ENCODE measurements at regions not wholly inside any gene's neighbourhood (a gene's known extent, or its start where the extent isn't known, plus 50 kb on each side); places are given as distances from the start of the nearest gene placed in this dataset.

DNA sequence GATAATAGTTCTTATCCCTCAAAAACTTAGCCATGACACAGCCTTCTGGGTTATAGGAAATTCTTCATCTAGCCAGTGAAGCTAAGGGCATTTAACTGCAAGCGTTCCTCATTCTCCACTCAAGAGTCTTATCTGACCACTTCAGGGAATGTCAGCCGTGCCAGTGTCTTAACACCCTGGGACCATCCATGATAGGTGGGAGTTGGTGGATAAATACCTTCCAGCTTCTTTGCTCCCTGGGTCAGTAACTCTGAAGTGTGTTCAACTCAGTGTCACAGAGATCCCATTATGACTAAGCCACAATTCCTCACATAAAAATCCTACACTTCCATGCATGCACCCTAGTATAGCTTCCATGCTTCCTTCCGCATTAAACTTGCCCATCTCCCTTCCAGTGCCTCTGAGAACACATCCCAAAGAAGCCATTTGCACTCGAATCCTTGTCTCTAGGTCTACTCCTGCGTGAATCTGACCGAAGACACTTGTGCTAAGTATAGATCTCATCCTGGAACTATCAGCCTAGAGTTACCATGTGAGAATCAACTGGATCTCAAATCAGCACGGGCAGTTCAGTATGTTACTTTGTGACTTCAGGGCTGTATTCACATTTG lies 264.3 kb upstream of the MAF start:
- Histone ChIP-seq H3K4me1 (ENCODE audit: control insufficient read depth, insufficient read depth, low read length) (no peaks in the 10 kb centered on the region), H3K27ac (ENCODE audit: low read length) (no peak overlapping the region), H3K27me3 (ENCODE audit: control insufficient read depth, insufficient read depth, low read length) (no peaks in the 10 kb centered on the region), H3K9me3 (ENCODE audit: control insufficient read depth, insufficient read depth, low read length) (no peaks in the 10 kb centered on the region), H3K4me3 (ENCODE audit: low read length) (no peak overlapping the region), H3K36me3 (ENCODE audit: control insufficient read depth, insufficient read depth, low read length) (no peaks in the 10 kb centered on the region)
- WGBS (ENCODE audit: insufficient coverage): 80% methylated on average over 7 of the region's 7 CpGs
- Mint-ChIP-seq H3K27ac (no peak overlapping the region), H3K4me1 (peaks cover 5 to 6% of the 10 kb centered on the region in 2 donors), H3K27me3 (ENCODE audit: low read depth in 2 of 2) (peaks cover 17% of the 10 kb centered on the region in 2 donors), H3K4me3 (no peak overlapping the region), H3K9me3 (no peaks in the 10 kb centered on the region), H3K36me3 (no peaks in the 10 kb centered on the region)
- TF ChIP-seq, protein P1, sequence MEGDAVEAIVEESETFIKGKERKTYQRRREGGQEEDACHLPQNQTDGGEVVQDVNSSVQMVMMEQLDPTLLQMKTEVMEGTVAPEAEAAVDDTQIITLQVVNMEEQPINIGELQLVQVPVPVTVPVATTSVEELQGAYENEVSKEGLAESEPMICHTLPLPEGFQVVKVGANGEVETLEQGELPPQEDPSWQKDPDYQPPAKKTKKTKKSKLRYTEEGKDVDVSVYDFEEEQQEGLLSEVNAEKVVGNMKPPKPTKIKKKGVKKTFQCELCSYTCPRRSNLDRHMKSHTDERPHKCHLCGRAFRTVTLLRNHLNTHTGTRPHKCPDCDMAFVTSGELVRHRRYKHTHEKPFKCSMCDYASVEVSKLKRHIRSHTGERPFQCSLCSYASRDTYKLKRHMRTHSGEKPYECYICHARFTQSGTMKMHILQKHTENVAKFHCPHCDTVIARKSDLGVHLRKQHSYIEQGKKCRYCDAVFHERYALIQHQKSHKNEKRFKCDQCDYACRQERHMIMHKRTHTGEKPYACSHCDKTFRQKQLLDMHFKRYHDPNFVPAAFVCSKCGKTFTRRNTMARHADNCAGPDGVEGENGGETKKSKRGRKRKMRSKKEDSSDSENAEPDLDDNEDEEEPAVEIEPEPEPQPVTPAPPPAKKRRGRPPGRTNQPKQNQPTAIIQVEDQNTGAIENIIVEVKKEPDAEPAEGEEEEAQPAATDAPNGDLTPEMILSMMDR (IDR thresholded peaks at IDR 0.05): no peak
- intact Hi-C loops (cut with micrococcal nuclease): no loop called here
- ATAC-seq (no peak), DNase-seq (no peak)

DNA sequence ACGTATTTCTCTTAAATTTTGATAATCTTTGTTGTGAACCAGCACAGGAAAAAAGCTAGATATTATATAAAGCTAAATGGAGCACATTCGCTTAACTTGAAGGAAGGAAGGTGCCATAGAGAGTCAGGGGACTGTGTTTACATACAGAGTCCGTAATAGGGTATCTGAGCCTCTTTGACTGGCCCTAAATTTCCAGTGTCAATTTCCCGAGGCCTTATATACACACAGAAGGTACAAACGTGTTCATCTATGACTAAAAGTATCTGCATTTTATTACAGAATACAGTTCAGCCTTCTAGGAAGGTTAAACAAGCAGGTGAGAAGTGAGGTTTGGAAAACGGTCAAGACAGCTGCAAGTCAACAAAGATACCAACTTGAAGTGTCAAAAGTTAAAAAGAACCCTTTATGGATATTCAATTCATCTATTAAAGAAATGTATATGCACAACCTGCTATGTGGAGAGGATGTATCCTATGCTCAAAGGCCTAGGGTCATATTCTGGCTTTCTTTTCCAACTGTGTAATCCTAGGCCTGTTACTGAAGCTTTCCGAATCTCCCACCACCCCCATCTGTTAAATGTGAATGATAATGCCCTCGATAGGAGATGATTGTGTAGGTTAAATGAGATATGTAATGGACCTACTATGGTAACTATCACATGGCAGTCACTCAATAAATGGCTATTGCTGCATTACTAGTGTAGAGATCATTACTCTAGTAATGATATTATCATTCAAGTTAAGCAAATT lies 263.7 kb upstream of the MAF start:
- no peak overlapping the region for H3K4me3 Mint-ChIP-seq
- 16% methylated on average over 5 of the region's 8 CpGs for WGBS (ENCODE audit: insufficient coverage)

DNA sequence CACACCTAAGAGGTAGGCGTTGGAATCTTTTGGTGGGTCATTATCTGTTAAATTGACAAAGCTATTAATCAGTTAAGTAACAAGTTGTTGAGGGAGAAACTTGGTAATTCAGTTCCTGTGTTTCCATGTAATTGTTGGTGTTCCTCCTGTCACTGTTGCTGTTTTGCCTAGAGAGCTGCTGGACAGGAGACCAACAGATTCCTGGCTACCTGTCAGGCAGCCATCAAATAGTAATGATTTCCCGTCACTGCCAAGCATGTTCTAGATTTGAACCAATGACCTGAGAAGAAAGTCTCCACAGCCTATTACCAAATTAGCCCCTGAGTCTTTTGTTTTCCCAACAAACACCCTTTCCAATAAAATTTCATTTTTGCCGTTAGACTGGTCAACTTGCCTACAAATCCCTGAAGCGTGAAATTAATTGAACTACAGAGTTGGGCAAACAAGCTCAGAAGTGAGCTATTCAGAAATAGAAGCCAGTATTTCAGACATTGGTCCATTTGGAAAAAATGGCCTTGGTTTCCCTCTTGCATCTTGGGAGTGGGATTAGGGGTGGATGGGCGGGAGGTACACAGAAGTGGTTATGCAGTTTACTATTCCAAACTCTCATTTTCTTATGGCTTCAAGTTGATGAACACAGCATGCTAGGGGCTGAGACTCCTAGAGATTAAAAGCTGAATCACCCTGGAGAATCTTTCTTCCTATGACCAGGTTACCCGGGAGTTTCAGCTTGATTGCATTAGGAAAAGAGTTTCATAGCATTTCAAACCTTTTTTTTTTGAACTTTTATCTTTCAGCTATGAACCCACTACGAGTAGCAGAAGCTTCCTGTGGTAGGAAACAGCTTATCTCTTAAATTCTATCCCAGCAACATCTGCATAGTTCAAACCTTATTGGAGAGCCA lies 262.8 kb upstream of the MAF start:
- intact Hi-C loops (cut with micrococcal nuclease): no loop called here
- Mint-ChIP-seq H3K4me1 (peaks cover 5 to 6% of the 10 kb centered on the region in 2 donors), H3K27me3 (ENCODE audit: low read depth in 2 of 2) (peaks cover 17 to 18% of the 10 kb centered on the region in 2 donors), H3K9me3 (no peaks in the 10 kb centered on the region), H3K27ac (no peak overlapping the region), H3K36me3 (no peaks in the 10 kb centered on the region), H3K4me3 (no peak overlapping the region)
- TF ChIP-seq, protein P1 (IDR thresholded peaks at IDR 0.05): no peak
- no peaks in the 10 kb centered on the region for H3K36me3 ChIP-seq (ENCODE audit: control insufficient read depth, insufficient read depth, low read length)
- H3K9me3 ChIP-seq (ENCODE audit: control insufficient read depth, insufficient read depth, low read length): no peaks in the 10 kb centered on the region
- no peaks in the 10 kb centered on the region for H3K4me1 ChIP-seq (ENCODE audit: control insufficient read depth, insufficient read depth, low read length)
- no peak overlapping the region for H3K4me3 ChIP-seq (ENCODE audit: low read length)
- no peak overlapping the region for H3K27ac ChIP-seq (ENCODE audit: low read length)
- DNase-seq: no peak
- no peak for ATAC-seq
- no peaks in the 10 kb centered on the region for H3K27me3 ChIP-seq (ENCODE audit: control insufficient read depth, insufficient read depth, low read length)
- 67% methylated on average over 7 of the region's 7 CpGs for WGBS (ENCODE audit: insufficient coverage)

More for the DNA sequence above, 263.7 kb upstream of the MAF start:
- Histone ChIP-seq H3K9me3 (ENCODE audit: control insufficient read depth, insufficient read depth, low read length) (no peaks in the 10 kb centered on the region), H3K4me3 (ENCODE audit: low read length) (no peak overlapping the region), H3K4me1 (ENCODE audit: control insufficient read depth, insufficient read depth, low read length) (no peaks in the 10 kb centered on the region), H3K27me3 (ENCODE audit: control insufficient read depth, insufficient read depth, low read length) (no peaks in the 10 kb centered on the region), H3K36me3 (ENCODE audit: control insufficient read depth, insufficient read depth, low read length) (no peaks in the 10 kb centered on the region), H3K27ac (ENCODE audit: low read length) (no peak overlapping the region)
- DNase-seq (no peak), ATAC-seq (no peak)
- H3K4me1 Mint-ChIP-seq: peaks cover 5 to 6% of the 10 kb centered on the region in 2 donors
- no peaks in the 10 kb centered on the region for H3K9me3 Mint-ChIP-seq
- TF ChIP-seq, protein P1 (IDR thresholded peaks at IDR 0.05): no peak
- peaks cover 18 to 22% of the 10 kb centered on the region in 2 donors for H3K27me3 Mint-ChIP-seq (ENCODE audit: low read depth in 2 of 2)
- no peaks in the 10 kb centered on the region for H3K36me3 Mint-ChIP-seq
- intact Hi-C loops (cut with micrococcal nuclease): no loop called here
- no peak overlapping the region for H3K27ac Mint-ChIP-seq
